ENCODE measurements at regions not wholly inside any gene's neighbourhood (a gene's known extent, or its start where the extent isn't known, plus 50 kb on each side); places are given as distances from the start of the nearest gene placed in this dataset.

DNA sequence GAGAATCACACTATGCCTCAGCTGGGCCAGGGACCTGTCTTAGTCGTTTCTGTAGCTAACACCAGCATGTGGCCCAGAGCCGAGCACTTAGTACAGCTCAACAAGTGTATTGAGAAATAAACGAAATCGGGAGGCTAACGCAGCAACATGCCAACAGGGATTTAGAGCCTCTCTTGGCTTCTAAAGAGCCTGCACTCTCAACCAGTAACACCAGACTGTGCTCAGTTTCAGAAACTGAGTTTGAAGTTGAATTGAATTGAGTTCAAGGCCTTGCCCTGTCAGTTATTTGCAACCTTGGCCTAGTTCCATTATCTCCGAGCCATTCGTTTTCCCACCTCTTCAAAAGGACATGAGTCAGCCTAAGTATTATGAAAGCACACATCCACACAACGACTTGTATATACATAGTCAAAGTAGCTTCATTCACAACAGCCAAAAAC is 71.3 kb upstream of the LDB2 start:
- no peak overlapping the region for H3K4me3 ChIP-seq
- H2AFZ ChIP-seq (replicated peaks), result no peak overlapping the region
- H3F3A ChIP-seq (ENCODE audit: low read depth), result no peaks in the 10 kb centered on the region
- no peaks in the 10 kb centered on the region for H3K79me2 ChIP-seq (ENCODE audit: low read depth)
- H3K27ac ChIP-seq, result no peak overlapping the region
- no peaks in the 10 kb centered on the region for H4K20me1 ChIP-seq (ENCODE audit: low read depth)
- no peak for DNase-seq (ENCODE audit: low spot score)
- no peaks in the 10 kb centered on the region for H3K27me3 ChIP-seq
- TF ChIP-seq CTCF (IDR thresholded peaks at IDR 0.05), result no peak
- no peak for TF ChIP-seq EZH2phosphoT487 (IDR thresholded peaks at IDR 0.05)
- TF ChIP-seq EZH2 (IDR thresholded peaks at IDR 0.05), result no peak
- no peaks in the 10 kb centered on the region for H3K4me1 Mint-ChIP-seq
- H3K4me2 ChIP-seq, result no peak overlapping the region
- no peaks in the 10 kb centered on the region for H3K36me3 ChIP-seq
- H3K27ac Mint-ChIP-seq, result no peak overlapping the region
- H3K4me3 Mint-ChIP-seq, result no peak overlapping the region
- no peaks in the 10 kb centered on the region for H3K4me1 ChIP-seq
- no peaks in the 10 kb centered on the region for H3K27me3 Mint-ChIP-seq (ENCODE audit: insufficient read depth, low read depth)
- no peaks in the 10 kb centered on the region for H3K9me3 Mint-ChIP-seq
- no peak overlapping the region for H3K9ac ChIP-seq
- no peaks in the 10 kb centered on the region for H3K36me3 Mint-ChIP-seq
- H3K9me3 ChIP-seq (ENCODE audit: low read depth), result no peaks in the 10 kb centered on the region

GRCh38 chr4:16967722-16968121 is 69.3 kb upstream of the LDB2 start:
- no peaks in the 10 kb centered on the region for H3K4me1 ChIP-seq
- no peak overlapping the region for H3K4me2 ChIP-seq
- no peaks in the 10 kb centered on the region for H3K27me3 ChIP-seq
- H3K79me2 ChIP-seq (ENCODE audit: low read depth), result no peaks in the 10 kb centered on the region
- H3K36me3 ChIP-seq, result no peaks in the 10 kb centered on the region
- no peaks in the 10 kb centered on the region for H4K20me1 ChIP-seq (ENCODE audit: low read depth)
- H3K9me3 Mint-ChIP-seq, result no peaks in the 10 kb centered on the region
- no peak overlapping the region for H3K9ac ChIP-seq
- no peak overlapping the region for H3K27ac Mint-ChIP-seq
- no peaks in the 10 kb centered on the region for H3K9me3 ChIP-seq (ENCODE audit: low read depth)
- no peak overlapping the region for H3K4me3 Mint-ChIP-seq
- no peaks in the 10 kb centered on the region for H3K27me3 Mint-ChIP-seq (ENCODE audit: insufficient read depth, low read depth)
- H2AFZ ChIP-seq (replicated peaks), result peak overlapping the region; percentile 2
- no peak for DNase-seq (ENCODE audit: low spot score)
- H3K36me3 Mint-ChIP-seq, result no peaks in the 10 kb centered on the region
- no peaks in the 10 kb centered on the region for H3K4me1 Mint-ChIP-seq
- no peaks in the 10 kb centered on the region for H3F3A ChIP-seq (ENCODE audit: low read depth)
- no peak overlapping the region for H3K4me3 ChIP-seq
- no peak for TF ChIP-seq CTCF (IDR thresholded peaks at IDR 0.05)
- no peak for TF ChIP-seq EZH2 (IDR thresholded peaks at IDR 0.05)
- TF ChIP-seq EZH2phosphoT487 (IDR thresholded peaks at IDR 0.05), result no peak
- no peak overlapping the region for H3K27ac ChIP-seq

- DNase-seq (ENCODE audit: low spot score), result no peak
- H3K36me3 Mint-ChIP-seq, result no peaks in the 10 kb centered on the region
- H3K4me3 Mint-ChIP-seq, result no peak overlapping the region
- Histone ChIP-seq H3K27me3 (no peaks in the 10 kb centered on the region), H3K4me3 (no peak overlapping the region), H4K20me1 (ENCODE audit: low read depth) (no peaks in the 10 kb centered on the region), H3K4me1 (no peaks in the 10 kb centered on the region), H3K27ac (no peak overlapping the region), H3K79me2 (ENCODE audit: low read depth) (no peaks in the 10 kb centered on the region), H2AFZ (replicated peaks) (peak overlapping the region; percentile 39), H3F3A (ENCODE audit: low read depth) (no peaks in the 10 kb centered on the region), H3K4me2 (no peak overlapping the region), H3K36me3 (no peaks in the 10 kb centered on the region), H3K9ac (no peak overlapping the region), H3K9me3 (ENCODE audit: low read depth) (no peaks in the 10 kb centered on the region)
- no peaks in the 10 kb centered on the region for H3K27me3 Mint-ChIP-seq (ENCODE audit: insufficient read depth, low read depth)
- TF ChIP-seq EZH2phosphoT487 (IDR thresholded peaks at IDR 0.05), result no peak
- TF ChIP-seq EZH2 (IDR thresholded peaks at IDR 0.05), result no peak
- TF ChIP-seq CTCF (IDR thresholded peaks at IDR 0.05), result no peak
- H3K27ac Mint-ChIP-seq, result no peak overlapping the region
- no peaks in the 10 kb centered on the region for H3K4me1 Mint-ChIP-seq
- peaks cover 12% of the 10 kb centered on the region for H3K9me3 Mint-ChIP-seq
These were observed 60.9 kb upstream of the LDB2 start for GRCh38 chr4:16959305-16959704.

Measured in neural progenitor cell (in vitro differentiated cells).